ENCODE measurements at regions not wholly inside any gene's neighbourhood (a gene's known extent, or its start where the extent isn't known, plus 50 kb on each side); places are given as distances from the start of the nearest gene placed in this dataset.

DNA sequence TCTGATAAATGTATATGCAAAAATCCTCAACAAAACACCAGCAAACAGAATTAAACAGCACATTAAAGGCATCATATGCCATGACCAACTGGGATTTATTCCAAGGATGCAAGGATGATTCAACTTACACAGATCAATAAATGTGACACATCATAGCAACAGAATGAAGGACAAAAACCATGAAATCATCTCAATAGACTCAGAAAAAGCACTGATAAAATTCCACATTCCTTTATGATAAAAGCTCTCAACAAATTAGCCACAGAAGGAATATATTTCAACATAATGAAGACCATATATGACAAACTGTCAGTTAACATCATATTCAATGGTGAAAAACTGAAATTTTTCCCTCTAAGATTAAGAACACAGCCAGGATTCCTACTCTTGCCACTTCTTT lies 691.6 kb downstream of the DIAPH3 start:
- H3K27me3 ChIP-seq (replicated peaks; ENCODE audit: control insufficient read depth, insufficient read depth, low read length) = no peaks in the 10 kb centered on the region
- no peak overlapping the region for H3K4me3 ChIP-seq (replicated peaks; ENCODE audit: low read depth, low read length)
- H3K36me3 ChIP-seq (ENCODE audit: control insufficient read depth, insufficient read depth, low read length) = no peaks in the 10 kb centered on the region
- no peak for DNase-seq (ENCODE audit: extremely low read depth, insufficient read length)
- TF ChIP-seq CTCF (IDR thresholded peaks at IDR 0.05; ENCODE audit: insufficient read depth, low read length, poor library complexity, severe bottlenecking) = no peak

DNA sequence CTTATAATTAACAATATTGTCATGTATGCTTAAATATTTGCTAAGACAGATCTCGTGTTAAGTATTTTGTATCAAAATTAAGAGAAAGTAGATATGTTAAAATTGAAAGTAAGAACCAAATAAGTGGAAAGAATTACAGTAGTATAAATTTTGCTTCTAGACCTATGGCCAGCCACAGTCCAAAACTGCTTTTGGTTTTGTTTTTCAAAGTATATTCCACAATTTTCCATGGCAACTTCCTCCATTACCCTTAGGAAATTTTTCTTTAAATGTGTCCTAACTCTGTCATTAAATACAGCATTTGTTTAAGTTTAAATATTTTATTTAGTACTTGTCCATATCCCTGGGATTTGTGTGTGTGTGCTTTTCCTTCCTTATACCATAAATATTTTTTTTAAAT lies 689.0 kb downstream of the DIAPH3 start:
- TF ChIP-seq CTCF (IDR thresholded peaks at IDR 0.05; ENCODE audit: insufficient read depth, low read length, poor library complexity, severe bottlenecking) = no peak
- DNase-seq (ENCODE audit: extremely low read depth, insufficient read length) = no peak
- H3K4me3 ChIP-seq (replicated peaks; ENCODE audit: low read depth, low read length) = no peak overlapping the region
- no peaks in the 10 kb centered on the region for H3K27me3 ChIP-seq (replicated peaks; ENCODE audit: control insufficient read depth, insufficient read depth, low read length)
- no peaks in the 10 kb centered on the region for H3K36me3 ChIP-seq (ENCODE audit: control insufficient read depth, insufficient read depth, low read length)

DNA sequence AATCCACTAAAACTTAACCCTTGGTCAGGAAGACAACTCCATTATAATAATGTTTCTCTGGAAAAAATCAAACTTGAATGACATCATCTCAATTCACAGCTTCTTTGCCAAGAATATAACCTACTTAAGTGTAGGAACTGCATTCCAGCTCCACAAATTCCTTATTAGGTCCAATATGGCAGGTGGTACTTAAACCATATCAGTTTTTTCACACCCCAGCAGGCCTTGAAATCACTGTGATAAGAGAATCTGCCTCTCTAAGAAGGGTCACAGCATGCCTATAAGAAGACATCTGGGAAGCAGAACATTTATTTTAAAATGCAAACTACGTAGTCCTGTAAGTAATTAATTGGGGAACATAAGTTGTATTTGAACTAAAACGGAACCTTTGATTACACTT lies 687.8 kb downstream of the DIAPH3 start:
- DNase-seq (ENCODE audit: extremely low read depth, insufficient read length) = no peak
- no peaks in the 10 kb centered on the region for H3K36me3 ChIP-seq (ENCODE audit: control insufficient read depth, insufficient read depth, low read length)
- no peak for TF ChIP-seq CTCF (IDR thresholded peaks at IDR 0.05; ENCODE audit: insufficient read depth, low read length, poor library complexity, severe bottlenecking)
- H3K27me3 ChIP-seq (replicated peaks; ENCODE audit: control insufficient read depth, insufficient read depth, low read length) = no peaks in the 10 kb centered on the region
- no peak overlapping the region for H3K4me3 ChIP-seq (replicated peaks; ENCODE audit: low read depth, low read length)

DNA sequence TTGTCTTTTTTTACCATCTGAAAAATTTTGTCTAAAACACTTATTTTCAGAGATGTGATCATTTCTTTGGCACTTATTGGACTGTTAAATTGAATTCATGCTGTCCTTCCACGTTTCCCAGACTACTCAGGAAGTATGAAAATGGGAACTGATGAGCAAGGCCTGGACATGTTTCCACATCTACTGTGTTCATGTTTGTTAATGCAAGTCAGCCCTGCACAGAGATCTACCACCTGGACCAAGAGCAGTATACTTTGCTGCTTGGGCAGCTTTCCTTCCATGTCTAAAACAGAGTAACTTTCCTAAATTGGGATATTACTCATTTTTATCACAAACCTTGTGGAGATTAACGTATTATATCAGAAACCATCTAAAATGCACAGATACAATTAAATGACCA lies 687.4 kb downstream of the DIAPH3 start:
- Histone ChIP-seq H3K4me3 (replicated peaks; ENCODE audit: low read depth, low read length) (no peak overlapping the region), H3K36me3 (ENCODE audit: control insufficient read depth, insufficient read depth, low read length) (no peaks in the 10 kb centered on the region), H3K27me3 (replicated peaks; ENCODE audit: control insufficient read depth, insufficient read depth, low read length) (no peaks in the 10 kb centered on the region)
- DNase-seq (ENCODE audit: extremely low read depth, insufficient read length) = no peak
- no peak for TF ChIP-seq CTCF (IDR thresholded peaks at IDR 0.05; ENCODE audit: insufficient read depth, low read length, poor library complexity, severe bottlenecking)

GRCh38 chr13:59477011-59477410 lies 686.7 kb downstream of the DIAPH3 start:
- Histone ChIP-seq H3K36me3 (ENCODE audit: control insufficient read depth, insufficient read depth, low read length) (no peaks in the 10 kb centered on the region), H3K4me3 (replicated peaks; ENCODE audit: low read depth, low read length) (no peak overlapping the region), H3K27me3 (replicated peaks; ENCODE audit: control insufficient read depth, insufficient read depth, low read length) (no peaks in the 10 kb centered on the region)
- peak; percentile 52 for TF ChIP-seq CTCF (IDR thresholded peaks at IDR 0.05; ENCODE audit: insufficient read depth, low read length, poor library complexity, severe bottlenecking)
- no peak for DNase-seq (ENCODE audit: extremely low read depth, insufficient read length)

- Histone ChIP-seq H3K27me3 (replicated peaks; ENCODE audit: control insufficient read depth, insufficient read depth, low read length) (no peaks in the 10 kb centered on the region), H3K36me3 (ENCODE audit: control insufficient read depth, insufficient read depth, low read length) (no peaks in the 10 kb centered on the region), H3K4me3 (replicated peaks; ENCODE audit: low read depth, low read length) (no peak overlapping the region)
- no peak for TF ChIP-seq CTCF (IDR thresholded peaks at IDR 0.05; ENCODE audit: insufficient read depth, low read length, poor library complexity, severe bottlenecking)
- DNase-seq (ENCODE audit: extremely low read depth, insufficient read length) = no peak
Measured at GRCh38 chr13:59478908-59479307, 684.8 kb downstream of the DIAPH3 start.

All from GM06990 (cell line).